Trophoblast cell (in vitro differentiated cells and primary cell): ENCODE measurements at regions not wholly inside any gene's neighbourhood (a gene's known extent, or its start where the extent isn't known, plus 50 kb on each side); places are given as distances from the start of the nearest gene placed in this dataset.

Experiments
- DNase-seq, 2 donors: peaks; one replicate each; pipeline ENCODE4 v3.0.0-alpha.2; 2016
- H2AFZ ChIP-seq: 2 replicates; pipeline ENCODE4 v1.6.1; 2013; ENCODE audit warnings: low read length, moderate library complexity, mild to moderate bottlenecking; ENCODE audit not compliant: insufficient read depth, poor library complexity
- H2AK5ac ChIP-seq: 2 replicates; pipeline ENCODE4 v1.6.1; 2013; ENCODE audit warnings: mild to moderate bottlenecking, low read length
- H2BK120ac ChIP-seq: 2 replicates; pipeline ENCODE4 v1.6.1; 2013; ENCODE audit warnings: low read length, mild to moderate bottlenecking, moderate library complexity; ENCODE audit not compliant: insufficient read depth, poor library complexity
- H2BK12ac ChIP-seq: 2 replicates; pipeline ENCODE4 v1.6.1; 2013; ENCODE audit warnings: mild to moderate bottlenecking, low read length, moderate library complexity
- H2BK5ac ChIP-seq: 2 replicates; pipeline ENCODE4 v1.6.1; 2013; ENCODE audit warnings: low read length, low read depth, moderate library complexity, mild to moderate bottlenecking; ENCODE audit not compliant: poor library complexity
- H3K14ac ChIP-seq: 2 replicates; pipeline ENCODE4 v1.6.1; 2013; ENCODE audit warnings: mild to moderate bottlenecking, low read length
- H3K18ac ChIP-seq: 2 replicates; pipeline ENCODE4 v1.6.1; 2013; ENCODE audit warnings: mild to moderate bottlenecking, low read length
- H3K23ac ChIP-seq: 2 replicates; pipeline ENCODE4 v1.6.1; 2013; ENCODE audit warnings: low read length
- H3K27ac ChIP-seq: 2 replicates; pipeline ENCODE4 v1.5.1; 2013; ENCODE audit warnings: low read depth, mild to moderate bottlenecking, inconsistent platforms, low read length, moderate library complexity
- H3K27me3 ChIP-seq: 2 replicates; pipeline ENCODE4 v1.6.1; 2013; ENCODE audit warnings: inconsistent platforms, mild to moderate bottlenecking, low read length, moderate library complexity; ENCODE audit not compliant: insufficient read depth
- H3K36me3 ChIP-seq, 2 experiments: 1 replicate in 1 of 2; 2 replicates in 1 of 2; pipeline ENCODE4 v1.6.1; 2013; ENCODE audit warnings: low read length in 2 of 2, mild to moderate bottlenecking in 2 of 2, moderate library complexity in 1 of 2; ENCODE audit not compliant: insufficient read depth in 2 of 2, control insufficient read depth in 1 of 2
- H3K4ac ChIP-seq: 2 replicates; pipeline ENCODE4 v1.6.1; 2013; ENCODE audit warnings: low read depth, mild to moderate bottlenecking, low read length, moderate library complexity
- H3K4me1 ChIP-seq, 2 experiments: 1 replicate in 1 of 2; 2 replicates in 1 of 2; pipeline ENCODE4 v1.6.1; 2013; ENCODE audit warnings: low read length in 2 of 2, mild to moderate bottlenecking in 2 of 2, moderate library complexity in 1 of 2; ENCODE audit not compliant: insufficient read depth in 2 of 2, control insufficient read depth in 1 of 2
- H3K4me2 ChIP-seq: 2 replicates; pipeline ENCODE4 v1.6.1; 2013; ENCODE audit warnings: inconsistent platforms, mild to moderate bottlenecking, low read length, moderate library complexity
- H3K4me3 ChIP-seq: 2 replicates; pipeline ENCODE4 v1.5.1; 2013; ENCODE audit warnings: mild to moderate bottlenecking, low read depth, low read length, inconsistent platforms
- H3K79me1 ChIP-seq: one replicate; pipeline ENCODE4 v1.6.1; 2013; ENCODE audit warnings: low read length
- H3K79me2 ChIP-seq: 2 replicates; pipeline ENCODE4 v1.6.1; 2013; ENCODE audit warnings: low read length, mild to moderate bottlenecking; ENCODE audit not compliant: control insufficient read depth, insufficient read depth, poor library complexity
- H3K9ac ChIP-seq: 2 replicates; pipeline ENCODE4 v1.6.1; 2013; ENCODE audit warnings: mild to moderate bottlenecking, low read length
- H3K9me3 ChIP-seq: 2 replicates; pipeline ENCODE4 v1.6.1; 2013; ENCODE audit warnings: low read depth, mild to moderate bottlenecking, control low read depth, inconsistent platforms, low read length; ENCODE audit not compliant: insufficient read depth
- H4K12ac ChIP-seq: 2 replicates; pipeline ENCODE4 v1.6.1; 2013; ENCODE audit warnings: low read depth, mild to moderate bottlenecking, low read length, moderate library complexity
- H4K8ac ChIP-seq: 2 replicates; pipeline ENCODE4 v1.6.1; 2013; ENCODE audit warnings: low read depth, mild to moderate bottlenecking, low read length, moderate library complexity
- H4K91ac ChIP-seq: one replicate; pipeline ENCODE4 v1.6.1; 2013; ENCODE audit warnings: low read depth, mild to moderate bottlenecking, low read length, moderate library complexity
- WGBS: extraction: QIAGEN DNeasy Blood & Tissue Kit; methylation state at CpG from one replicate; pipeline ENCODE4 v1.1.7; 2013; ENCODE audit warnings: missing lambda C conversion rate; ENCODE audit not compliant: insufficient read length, insufficient coverage; ENCODE audit errors: extremely low coverage; 5-methylcytosine and 5-hydroxymethylcytosine counted together

DNA sequence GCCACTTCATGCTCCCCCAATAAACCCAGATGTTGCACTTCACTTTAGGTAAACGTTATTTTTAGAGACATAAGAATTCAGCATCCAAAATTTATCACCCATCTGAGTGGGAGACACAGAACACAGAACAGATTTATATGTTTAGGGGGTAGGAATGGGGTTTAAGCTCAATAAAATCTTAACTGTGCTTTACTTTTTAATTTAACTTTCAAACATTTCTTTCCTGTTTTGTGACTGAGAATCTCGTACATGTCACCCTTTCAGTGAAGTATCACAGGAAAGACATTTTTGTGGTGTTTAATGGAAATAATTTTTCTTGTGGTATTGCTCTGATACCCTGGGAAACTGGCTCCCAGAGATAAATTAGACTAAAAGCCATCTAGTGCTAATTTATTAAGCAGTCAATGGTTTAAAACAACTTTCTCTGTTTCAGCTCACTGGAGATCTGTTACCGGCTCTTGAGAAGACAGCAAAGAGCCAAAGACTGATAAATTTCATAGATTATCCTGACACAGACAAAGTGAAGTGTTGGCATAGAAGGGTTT is 148.0 kb upstream of the BMP4 start:
- no peak overlapping the region for H4K8ac ChIP-seq
- no peak overlapping the region for H3K18ac ChIP-seq
- no peak overlapping the region for H2AK5ac ChIP-seq
- no peak overlapping the region for H3K4me3 ChIP-seq
- no peak overlapping the region for H4K12ac ChIP-seq
- no peak overlapping the region for H2BK120ac ChIP-seq
- DNase-seq: no peak
- no peak overlapping the region for H4K91ac ChIP-seq
- H3K23ac ChIP-seq: no peak overlapping the region
- H3K36me3 ChIP-seq: no peaks in the 10 kb centered on the region
- no peaks in the 10 kb centered on the region for H3K9me3 ChIP-seq
- peaks cover 0 to 2% of the 10 kb centered on the region in 2 experiments for H3K4me1 ChIP-seq
- no peak overlapping the region for H3K14ac ChIP-seq
- H3K27ac ChIP-seq: no peak overlapping the region
- H3K9ac ChIP-seq: no peak overlapping the region
- no peaks in the 10 kb centered on the region for H3K79me2 ChIP-seq
- H3K79me1 ChIP-seq: no peaks in the 10 kb centered on the region
- H2BK5ac ChIP-seq: no peak overlapping the region
- H3K4me2 ChIP-seq: no peak overlapping the region
- H2AFZ ChIP-seq: no peak overlapping the region
- H3K4ac ChIP-seq: no peak overlapping the region
- H2BK12ac ChIP-seq: no peak overlapping the region
- WGBS: no CpG with 5 or more reads among the region's 3 CpGs
- no peaks in the 10 kb centered on the region for H3K27me3 ChIP-seq

DNA sequence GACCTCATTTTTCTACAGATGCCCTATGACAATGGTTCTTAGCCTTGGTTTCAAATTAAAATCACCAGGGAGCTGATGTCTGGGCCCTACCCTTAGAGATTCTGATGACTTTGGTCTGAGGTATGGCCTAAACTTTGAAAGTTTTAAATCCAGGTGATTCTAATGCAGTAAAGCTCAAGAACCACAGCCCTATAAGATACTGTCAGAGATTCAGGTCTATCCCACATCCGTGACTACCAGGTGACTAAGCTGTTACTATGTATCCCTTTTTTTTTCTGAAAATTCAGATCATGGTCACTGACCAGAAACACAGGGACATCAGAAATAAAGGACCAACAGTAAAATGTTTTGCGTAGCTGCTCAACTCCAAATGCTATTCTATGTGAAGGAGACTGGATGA is 148.8 kb upstream of the BMP4 start:
- no peaks in the 10 kb centered on the region for H3K36me3 ChIP-seq
- H3K79me2 ChIP-seq: no peaks in the 10 kb centered on the region
- no peak overlapping the region for H3K23ac ChIP-seq
- no peak overlapping the region for H3K27ac ChIP-seq
- H3K18ac ChIP-seq: no peak overlapping the region
- no peak overlapping the region for H4K12ac ChIP-seq
- H3K79me1 ChIP-seq: no peaks in the 10 kb centered on the region
- no peak overlapping the region for H2BK5ac ChIP-seq
- no peak overlapping the region for H2BK120ac ChIP-seq
- no peak overlapping the region for H2AK5ac ChIP-seq
- H4K91ac ChIP-seq: no peak overlapping the region
- no peaks in the 10 kb centered on the region for H3K27me3 ChIP-seq
- H3K4me3 ChIP-seq: no peak overlapping the region
- no peak overlapping the region for H3K4me2 ChIP-seq
- H3K4ac ChIP-seq: no peak overlapping the region
- WGBS: no CpG with 5 or more reads among the region's 2 CpGs
- no peak for DNase-seq
- H3K14ac ChIP-seq: no peak overlapping the region
- no peak overlapping the region for H4K8ac ChIP-seq
- peaks cover 0 to 2% of the 10 kb centered on the region in 2 experiments for H3K4me1 ChIP-seq
- H2BK12ac ChIP-seq: no peak overlapping the region
- H3K9ac ChIP-seq: no peak overlapping the region
- no peaks in the 10 kb centered on the region for H3K9me3 ChIP-seq
- H2AFZ ChIP-seq: no peak overlapping the region

DNA sequence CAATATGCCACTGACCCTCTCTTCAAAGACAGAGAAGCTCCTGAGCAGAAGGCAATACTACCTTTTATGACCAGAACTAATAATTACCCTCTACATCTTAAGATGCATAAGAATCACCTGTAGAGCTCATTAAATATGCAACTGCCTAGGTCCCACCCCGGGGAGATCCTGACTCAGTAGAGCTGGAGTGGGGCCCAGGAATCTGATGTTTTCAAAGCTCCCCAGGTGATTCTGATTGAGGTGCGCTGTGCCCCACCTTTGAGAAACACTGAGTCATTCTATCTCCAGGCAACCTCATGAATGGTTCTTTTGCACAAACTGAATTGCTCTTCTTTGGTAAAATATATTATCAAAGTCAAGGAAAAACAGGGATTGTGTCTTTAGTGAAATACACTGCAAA is 149.3 kb upstream of the BMP4 start:
- WGBS: no CpG with 5 or more reads among the region's 2 CpGs

DNA sequence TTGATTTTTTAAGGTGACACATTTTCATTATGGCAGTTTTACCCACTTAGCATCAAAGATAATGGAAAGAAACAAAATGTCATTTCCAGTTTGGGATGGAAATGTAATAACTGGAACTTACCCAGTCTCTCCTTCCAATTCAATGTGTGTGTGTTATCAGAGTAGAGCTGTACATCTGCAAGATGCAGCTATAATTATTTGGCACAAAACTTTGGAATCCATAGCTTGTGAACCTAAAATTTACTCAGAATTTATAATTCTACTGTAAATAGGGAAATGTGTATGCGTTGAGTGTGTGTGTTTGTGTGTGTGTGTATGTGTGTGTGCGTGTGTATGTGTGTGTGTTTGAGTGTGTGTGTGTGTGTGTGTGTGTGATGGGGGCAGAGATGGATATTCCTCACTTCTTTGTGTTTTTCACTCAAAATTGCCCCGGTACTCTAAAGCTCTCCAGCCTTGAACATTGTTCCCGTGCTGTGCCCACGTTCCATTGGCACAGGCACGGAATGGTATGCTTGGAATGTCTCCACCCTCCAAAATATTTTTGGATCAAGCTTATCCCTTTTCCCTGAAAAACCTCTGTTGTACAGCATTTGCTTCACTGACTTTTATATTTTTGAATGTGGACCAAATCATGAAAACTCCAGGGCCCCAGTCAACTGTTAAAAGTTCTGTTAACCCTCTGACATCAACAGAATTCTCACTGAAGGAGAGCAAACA is 150.2 kb upstream of the BMP4 start:
- Histone ChIP-seq H3K36me3 (no peaks in the 10 kb centered on the region), H2AK5ac (no peak overlapping the region), H3K9me3 (no peaks in the 10 kb centered on the region), H2BK12ac (no peak overlapping the region), H3K23ac (no peak overlapping the region), H4K91ac (no peak overlapping the region), H3K4me2 (no peak overlapping the region), H2AFZ (no peak overlapping the region), H3K14ac (no peak overlapping the region), H3K4ac (no peak overlapping the region), H4K12ac (no peak overlapping the region), H3K18ac (no peak overlapping the region), H2BK120ac (no peak overlapping the region), H3K4me1 (peaks cover 0 to 2% of the 10 kb centered on the region in 2 experiments), H3K9ac (no peak overlapping the region), H3K27ac (no peak overlapping the region), H2BK5ac (no peak overlapping the region), H3K79me1 (no peaks in the 10 kb centered on the region), H4K8ac (no peak overlapping the region), H3K27me3 (no peaks in the 10 kb centered on the region), H3K79me2 (no peaks in the 10 kb centered on the region), H3K4me3 (no peak overlapping the region)
- DNase-seq: no peak
- WGBS: 100% methylated on average over 2 of the region's 6 CpGs

More for the DNA sequence above, 149.3 kb upstream of the BMP4 start:
- Histone ChIP-seq H3K4me1 (peaks cover 0 to 2% of the 10 kb centered on the region in 2 experiments), H2AK5ac (no peak overlapping the region), H3K18ac (no peak overlapping the region), H2BK12ac (no peak overlapping the region), H3K27me3 (no peaks in the 10 kb centered on the region), H4K12ac (no peak overlapping the region), H4K8ac (no peak overlapping the region), H3K36me3 (no peaks in the 10 kb centered on the region), H3K79me2 (no peaks in the 10 kb centered on the region), H3K79me1 (no peaks in the 10 kb centered on the region), H3K4ac (no peak overlapping the region), H2BK120ac (no peak overlapping the region), H2BK5ac (no peak overlapping the region), H3K14ac (no peak overlapping the region), H4K91ac (no peak overlapping the region), H2AFZ (no peak overlapping the region), H3K9ac (no peak overlapping the region), H3K4me3 (no peak overlapping the region), H3K27ac (no peak overlapping the region), H3K23ac (no peak overlapping the region), H3K9me3 (no peaks in the 10 kb centered on the region), H3K4me2 (no peak overlapping the region)
- DNase-seq: no peak
